Keratinocyte (primary cell): ENCODE measurements at regions not wholly inside any gene's neighbourhood (a gene's known extent, or its start where the extent isn't known, plus 50 kb on each side); places are given as distances from the start of the nearest gene placed in this dataset.

Experiments
- DNase-seq: peaks from one replicate; pipeline ENCODE4 v3.0.0-alpha.2; 2011; ENCODE audit warnings: low read depth, missing footprints, low spot score
- FAIRE-seq: peaks from 2 replicates; lab custom pipeline; 2011; peaks lifted over from hg19 to GRCh38; lab: Jason Lieb, UNC
- H2AFZ ChIP-seq: 2 replicates; pipeline ENCODE4 v1.6.0; 2012; ENCODE audit warnings: low read length, control low read depth, inconsistent platforms; ENCODE audit not compliant: control insufficient read depth
- H3K27ac ChIP-seq: 2 replicates; pipeline ENCODE4 v1.5.1; 2011; ENCODE audit warnings: low read length; ENCODE audit not compliant: control insufficient read depth, insufficient read depth
- H3K27me3 ChIP-seq: 3 replicates; pipeline ENCODE4 v1.6.0; 2011; ENCODE audit warnings: low read length; ENCODE audit not compliant: control insufficient read depth, insufficient read depth; ENCODE audit errors: extremely low read depth
- H3K36me3 ChIP-seq, 2 experiments: 2 replicates in 1 of 2; 3 replicates in 1 of 2; pipeline ENCODE4 v1.5.1; 2011; ENCODE audit warnings: low read length in 2 of 2, mild to moderate bottlenecking in 1 of 2; ENCODE audit not compliant: control insufficient read depth in 2 of 2, insufficient read depth in 2 of 2; ENCODE audit errors: extremely low read depth in 1 of 2
- H3K4me1 ChIP-seq: 3 replicates; pipeline ENCODE4 v1.5.1; 2011; ENCODE audit warnings: low read length; ENCODE audit not compliant: control insufficient read depth, insufficient read depth; ENCODE audit errors: extremely low read depth
- H3K4me2 ChIP-seq: 3 replicates; pipeline ENCODE4 v1.6.0; 2011; ENCODE audit warnings: low read depth, low read length; ENCODE audit not compliant: control insufficient read depth, insufficient read depth; ENCODE audit errors: extremely low read depth
- H3K4me3 ChIP-seq, 3 experiments: fragments of 200-600 bp in 1 of 3; sonication (generic) in 1 of 3; 2 replicates in 2 of 3; 3 replicates in 1 of 3; pipeline ENCODE4 v1.5.1; 2011 to 2016; ENCODE audit warnings: low read length in 3 of 3, mild to moderate bottlenecking in 3 of 3, control low read depth in 2 of 3, inconsistent platforms in 1 of 3, low read depth in 1 of 3, mixed read lengths in 1 of 3, mixed run types in 1 of 3, moderate library complexity in 1 of 3; ENCODE audit not compliant: control insufficient read depth in 2 of 3, insufficient read depth in 2 of 3; ENCODE audit errors: extremely low read depth in 1 of 3
- H3K79me2 ChIP-seq: 2 replicates; pipeline ENCODE4 v1.6.0; 2012; ENCODE audit warnings: low read length; ENCODE audit not compliant: control insufficient read depth, insufficient read depth
- H3K9ac ChIP-seq: 3 replicates; pipeline ENCODE4 v1.6.0; 2011; ENCODE audit warnings: low read length; ENCODE audit not compliant: control insufficient read depth, insufficient read depth; ENCODE audit errors: extremely low read depth
- H3K9me1 ChIP-seq: 3 replicates; pipeline ENCODE4 v1.6.0; 2011; ENCODE audit warnings: low read length; ENCODE audit not compliant: control insufficient read depth, insufficient read depth; ENCODE audit errors: extremely low read depth
- H3K9me3 ChIP-seq: 2 replicates; pipeline ENCODE4 v1.5.1; 2012; ENCODE audit warnings: low read depth, low read length; ENCODE audit not compliant: control insufficient read depth
- H4K20me1 ChIP-seq: 3 replicates; pipeline ENCODE4 v1.6.0; 2011; ENCODE audit warnings: low read length; ENCODE audit not compliant: control insufficient read depth, insufficient read depth; ENCODE audit errors: extremely low read depth
- EZH2 ChIP-seq: IDR thresholded peaks from one replicate; pipeline ENCODE4 v1.6.1; 2012; ENCODE audit warnings: inconsistent platforms, mild to moderate bottlenecking, low read length, moderate library complexity
- dilution Hi-C: fragments of 300-500 bp; cut with MboI; formaldehyde crosslinking; loops from one replicate; pipeline ENCODE4 v1.7.0; 2020; ENCODE audit warnings: low sequenced_read_pairs; ENCODE audit not compliant: extremely low pct_ligation_motif_present
- TF ChIP-seq, protein P1 (sequence below), 3 experiments: IDR thresholded peaks in 1 of 3; conservative IDR thresholded peaks in 1 of 3; optimal IDR thresholded peaks in 1 of 3; 2 replicates in 2 of 3; 3 replicates in 1 of 3; pipeline versions ENCODE3 to v1.5.1; 2011; ENCODE audit warnings: low read length in 3 of 3, mild to moderate bottlenecking in 3 of 3, moderate library complexity in 2 of 3, control low read depth in 1 of 3, inconsistent platforms in 1 of 3; ENCODE audit not compliant: insufficient read depth in 2 of 3; ENCODE audit errors: extremely low read depth in 1 of 3

DNA sequence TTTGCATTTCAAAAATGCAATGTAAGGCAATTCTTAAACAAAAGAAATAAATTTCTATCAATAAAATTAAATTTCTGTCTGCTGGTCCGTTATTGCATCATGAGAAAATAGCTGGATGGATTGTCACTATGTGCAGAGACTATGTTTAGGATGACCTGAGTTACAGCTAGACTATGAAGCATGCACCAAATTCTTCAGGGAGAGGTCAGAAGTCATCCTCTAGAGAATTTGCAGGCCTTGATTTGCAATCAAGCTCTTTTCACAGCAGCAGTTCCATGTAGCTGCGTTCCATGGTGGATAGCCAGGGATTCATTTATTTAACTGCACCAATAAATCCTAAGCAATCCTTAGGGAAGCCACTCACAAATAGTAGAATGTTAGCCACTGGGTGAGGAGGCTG is 253.7 kb downstream of the MSRB3 start:
- Histone ChIP-seq H3K9ac (no peak overlapping the region), H3K9me3 (peaks cover 2% of the 10 kb centered on the region), H4K20me1 (no peaks in the 10 kb centered on the region), H3K9me1 (no peaks in the 10 kb centered on the region), H3K4me2 (no peak overlapping the region), H3K4me1 (peaks cover 40% of the 10 kb centered on the region), H3K79me2 (no peaks in the 10 kb centered on the region), H3K4me3 (no peak overlapping the region), H3K36me3 (no peaks in the 10 kb centered on the region), H3K27ac (no peak overlapping the region), H2AFZ (no peak overlapping the region), H3K27me3 (no peaks in the 10 kb centered on the region)
- DNase-seq (no peak), FAIRE-seq (no peak)
- dilution Hi-C loops: no loop called here
- no peak for TF ChIP-seq EZH2
- TF ChIP-seq, protein P1, sequence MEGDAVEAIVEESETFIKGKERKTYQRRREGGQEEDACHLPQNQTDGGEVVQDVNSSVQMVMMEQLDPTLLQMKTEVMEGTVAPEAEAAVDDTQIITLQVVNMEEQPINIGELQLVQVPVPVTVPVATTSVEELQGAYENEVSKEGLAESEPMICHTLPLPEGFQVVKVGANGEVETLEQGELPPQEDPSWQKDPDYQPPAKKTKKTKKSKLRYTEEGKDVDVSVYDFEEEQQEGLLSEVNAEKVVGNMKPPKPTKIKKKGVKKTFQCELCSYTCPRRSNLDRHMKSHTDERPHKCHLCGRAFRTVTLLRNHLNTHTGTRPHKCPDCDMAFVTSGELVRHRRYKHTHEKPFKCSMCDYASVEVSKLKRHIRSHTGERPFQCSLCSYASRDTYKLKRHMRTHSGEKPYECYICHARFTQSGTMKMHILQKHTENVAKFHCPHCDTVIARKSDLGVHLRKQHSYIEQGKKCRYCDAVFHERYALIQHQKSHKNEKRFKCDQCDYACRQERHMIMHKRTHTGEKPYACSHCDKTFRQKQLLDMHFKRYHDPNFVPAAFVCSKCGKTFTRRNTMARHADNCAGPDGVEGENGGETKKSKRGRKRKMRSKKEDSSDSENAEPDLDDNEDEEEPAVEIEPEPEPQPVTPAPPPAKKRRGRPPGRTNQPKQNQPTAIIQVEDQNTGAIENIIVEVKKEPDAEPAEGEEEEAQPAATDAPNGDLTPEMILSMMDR (optimal IDR thresholded peaks at IDR 0.05 in 1 of 3, IDR thresholded peaks at IDR 0.05 in 1 of 3, conservative IDR thresholded peaks at IDR 0.05 in 1 of 3; ENCODE audit: extremely low read depth in 1 of 3, insufficient read depth in 2 of 3, low read length in 3 of 3): no peak

DNA sequence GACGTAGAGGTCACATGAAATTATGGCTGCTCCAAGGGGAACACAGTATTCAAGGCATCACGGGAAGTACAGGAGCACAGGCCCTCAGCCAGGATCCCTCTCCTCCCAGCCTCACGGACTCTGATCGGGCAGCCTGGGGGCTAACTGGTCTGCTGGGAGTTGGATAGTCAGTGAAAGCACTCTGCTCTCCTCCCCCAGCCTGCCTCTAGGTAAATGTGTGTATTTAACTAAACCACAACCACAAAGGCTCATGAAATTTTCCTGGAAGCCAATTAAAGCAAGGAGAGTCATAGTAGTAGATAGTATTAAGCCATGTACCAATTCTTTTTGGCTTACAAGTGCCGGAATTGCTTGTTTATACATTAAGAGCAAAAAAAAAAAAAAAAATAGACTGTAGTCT is 254.3 kb downstream of the MSRB3 start:
- H3K4me1 ChIP-seq: peaks cover 45% of the 10 kb centered on the region
- no peaks in the 10 kb centered on the region for H3K9me1 ChIP-seq
- peak overlapping the region; percentile 29 for H3K4me2 ChIP-seq
- no peak overlapping the region for H2AFZ ChIP-seq
- no peaks in the 10 kb centered on the region for H4K20me1 ChIP-seq
- peaks cover 2% of the 10 kb centered on the region for H3K9me3 ChIP-seq
- dilution Hi-C loops: no loop called here
- no peaks in the 10 kb centered on the region for H3K79me2 ChIP-seq
- DNase-seq (peak; percentile 33), FAIRE-seq (peak; percentile 57)
- no peaks in the 10 kb centered on the region for H3K36me3 ChIP-seq
- no peak overlapping the region for H3K9ac ChIP-seq
- H3K4me3 ChIP-seq: no peak overlapping the region
- H3K27ac ChIP-seq: peak overlapping the region; percentile 11
- H3K27me3 ChIP-seq: no peaks in the 10 kb centered on the region
- TF ChIP-seq, protein P1 (optimal IDR thresholded peaks at IDR 0.05 in 1 of 3, IDR thresholded peaks at IDR 0.05 in 1 of 3, conservative IDR thresholded peaks at IDR 0.05 in 1 of 3; ENCODE audit: extremely low read depth in 1 of 3, insufficient read depth in 2 of 3, low read length in 3 of 3): no peak
- no peak for TF ChIP-seq EZH2
